ENCODE measurements at regions not wholly inside any gene's neighbourhood (a gene's known extent, or its start where the extent isn't known, plus 50 kb on each side); places are given as distances from the start of the nearest gene placed in this dataset.

- DNase-seq = no peak
Measured at GRCh38 chr11:116170526-116171120, 602.2 kb downstream of the BUD13 start.

- DNase-seq = no peak
Measured at GRCh38 chr11:116169776-116170175, 603.0 kb downstream of the BUD13 start.

- DNase-seq = no peak
Measured at GRCh38 chr11:116168459-116168787, 604.4 kb downstream of the BUD13 start.

- no peak for DNase-seq
Measured at GRCh38 chr11:116167706-116168458, 604.9 kb downstream of the BUD13 start.

GRCh38 chr11:116166573-116167465 lies 606.0 kb downstream of the BUD13 start:
- no peak for DNase-seq

GRCh38 chr11:116164843-116165242 lies 607.9 kb downstream of the BUD13 start:
- DNase-seq = no peak

GRCh38 chr11:116162886-116163230 lies 609.9 kb downstream of the BUD13 start:
- DNase-seq = no peak

GRCh38 chr11:116162086-116162885 lies 610.5 kb downstream of the BUD13 start:
- no peak for DNase-seq

- no peak for DNase-seq
Measured at GRCh38 chr11:116148645-116149044, 624.1 kb downstream of the BUD13 start.

- no peak for DNase-seq
Measured at GRCh38 chr11:116148056-116148455, 624.7 kb downstream of the BUD13 start.

GRCh38 chr11:116145187-116145865 lies 627.5 kb downstream of the BUD13 start:
- no peak for DNase-seq

- no peak for DNase-seq
Measured at GRCh38 chr11:116144387-116144958, 628.3 kb downstream of the BUD13 start.

GRCh38 chr11:116138280-116138679 lies 634.1 kb upstream of the CADM1 start:
- no peak for DNase-seq

- DNase-seq = no peak
Measured at GRCh38 chr11:116137753-116138152, 633.5 kb upstream of the CADM1 start.

GRCh38 chr11:116136987-116137674 lies 632.9 kb upstream of the CADM1 start:
- DNase-seq = no peak

GRCh38 chr11:116135891-116136290 lies 631.7 kb upstream of the CADM1 start:
- no peak for DNase-seq

- DNase-seq = no peak
Measured at GRCh38 chr11:116134450-116134849, 630.2 kb upstream of the CADM1 start.

GRCh38 chr11:116132273-116132978 lies 628.2 kb upstream of the CADM1 start:
- no peak for DNase-seq

- DNase-seq = no peak
Measured at GRCh38 chr11:116130122-116130521, 625.9 kb upstream of the CADM1 start.

- DNase-seq = no peak
Measured at GRCh38 chr11:116129456-116129855, 625.2 kb upstream of the CADM1 start.

- no peak for DNase-seq
Measured at GRCh38 chr11:116126562-116126961, 622.3 kb upstream of the CADM1 start.

Measured in HCEC 1CT (cell line).